ENCODE measurements at regions not wholly inside any gene's neighbourhood (a gene's known extent, or its start where the extent isn't known, plus 50 kb on each side); places are given as distances from the start of the nearest gene placed in this dataset.
"Not testable (repeated sequence)": the region's sequence is repeated elsewhere in the genome, so short reads cannot be mapped to it uniquely, and the experiment has no call there.

- no peak for DNase-seq
Observed at GRCh38 chr9:117649126-117649525, 55.1 kb upstream of the TLR4 start.

- no peak for DNase-seq
Observed at GRCh38 chr9:117644932-117645636, 59.1 kb upstream of the TLR4 start.

- DNase-seq, result peak in 1 of 2 experiments; percentile 60
Observed at GRCh38 chr9:117644133-117644931, 59.9 kb upstream of the TLR4 start.

- peak in 1 of 2 experiments; percentile 1 for DNase-seq
Observed at GRCh38 chr9:117643288-117643654, 60.9 kb upstream of the TLR4 start.

- not testable (repeated sequence) for DNase-seq
Observed at GRCh38 chr9:117642571-117643287, 61.5 kb upstream of the TLR4 start.

GRCh38 chr9:117636681-117637080 is 67.5 kb upstream of the TLR4 start:
- no peak for DNase-seq

GRCh38 chr9:117625154-117625553 is 79.0 kb upstream of the TLR4 start:
- DNase-seq, result no peak

GRCh38 chr9:117624106-117624505 is 80.1 kb upstream of the TLR4 start:
- DNase-seq, result no peak

- no peak for DNase-seq
Observed at GRCh38 chr9:117622347-117622746, 81.9 kb upstream of the TLR4 start.

- peak in 1 of 2 experiments; percentile 54 for DNase-seq
Observed at GRCh38 chr9:117616431-117616831, 87.8 kb upstream of the TLR4 start.

- no peak for DNase-seq
Observed at GRCh38 chr9:117612317-117612716, 91.9 kb upstream of the TLR4 start.

- no peak for DNase-seq
Observed at GRCh38 chr9:117597977-117598376, 106.2 kb upstream of the TLR4 start.

GRCh38 chr9:117596678-117597077 is 107.5 kb upstream of the TLR4 start:
- DNase-seq, result no peak

- DNase-seq, result no peak
Observed at GRCh38 chr9:117595650-117596049, 108.6 kb upstream of the TLR4 start.

- no peak for DNase-seq
Observed at GRCh38 chr9:117587263-117587662, 116.9 kb upstream of the TLR4 start.

- DNase-seq, result no peak
Observed at GRCh38 chr9:117574099-117574498, 130.1 kb upstream of the TLR4 start.

- DNase-seq, result no peak
Observed at GRCh38 chr9:117564839-117565238, 139.4 kb upstream of the TLR4 start.

- no peak for DNase-seq
Observed at GRCh38 chr9:117561761-117562160, 142.4 kb upstream of the TLR4 start.

- no peak for DNase-seq
Observed at GRCh38 chr9:117555964-117556629, 141.2 kb upstream of the ASTN2 start.

GRCh38 chr9:117552811-117553210 is 138.0 kb upstream of the ASTN2 start:
- no peak for DNase-seq

- DNase-seq, result no peak
Observed at GRCh38 chr9:117551171-117551570, 136.3 kb upstream of the ASTN2 start.

- no peak for DNase-seq
Observed at GRCh38 chr9:117549444-117549843, 134.6 kb upstream of the ASTN2 start.

GRCh38 chr9:117548556-117548955 is 133.7 kb upstream of the ASTN2 start:
- no peak for DNase-seq
